Stimulated activated CD8-positive, alpha-beta memory T cell treated with anti-CD3 and anti-CD28 coated beads, Interleukin-4, amount 100 ng/mL, for 48 hours (primary cell): ENCODE measurements at regions not wholly inside any gene's neighbourhood (a gene's known extent, or its start where the extent isn't known, plus 50 kb on each side); places are given as distances from the start of the nearest gene placed in this dataset.

Experiments used
- DNase-seq: peaks from one replicate; pipeline ENCODE4 v3.0.0-alpha.2; 2020

DNA sequence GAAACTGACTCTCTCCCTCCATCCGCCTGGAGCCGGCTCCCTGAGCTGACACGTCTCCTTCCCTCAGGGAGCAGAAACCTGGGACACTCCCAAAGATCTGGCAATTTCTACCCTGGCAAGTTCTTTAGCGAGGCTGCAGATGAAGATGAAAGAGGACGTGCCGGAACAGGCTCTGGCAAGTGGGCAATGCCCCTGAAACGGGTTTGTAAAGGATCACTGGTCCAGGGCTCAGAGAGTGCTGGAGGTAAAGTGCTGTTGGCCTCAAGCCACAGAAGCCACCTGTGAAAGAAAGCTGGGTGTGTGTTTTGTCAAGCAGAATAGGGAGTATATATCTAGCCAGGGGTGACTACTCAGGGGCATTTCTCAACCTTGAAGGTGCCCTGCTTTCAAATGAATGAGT lies 131.4 kb upstream of the ATP6AP2 start:
- no peak for DNase-seq

DNA sequence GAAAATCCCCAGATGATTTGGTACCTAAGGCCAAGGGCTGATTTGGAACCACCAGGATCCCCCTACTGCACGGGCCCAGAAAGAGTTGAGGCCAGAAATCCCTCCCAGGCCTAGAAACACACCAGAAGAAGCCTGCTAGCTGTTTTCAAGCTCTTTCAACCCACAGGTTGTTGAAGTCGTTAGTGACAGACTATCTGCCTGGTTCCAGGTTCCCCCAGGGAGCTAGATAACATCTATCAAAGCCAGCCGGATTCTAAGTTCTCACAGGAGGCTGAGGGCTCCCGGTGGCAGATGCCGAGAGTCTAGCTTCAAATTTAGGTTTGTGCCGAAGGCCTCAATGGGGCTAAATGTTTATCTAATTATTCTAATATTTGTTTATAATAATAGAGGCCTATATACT lies 132.0 kb upstream of the ATP6AP2 start:
- DNase-seq: no peak

DNA sequence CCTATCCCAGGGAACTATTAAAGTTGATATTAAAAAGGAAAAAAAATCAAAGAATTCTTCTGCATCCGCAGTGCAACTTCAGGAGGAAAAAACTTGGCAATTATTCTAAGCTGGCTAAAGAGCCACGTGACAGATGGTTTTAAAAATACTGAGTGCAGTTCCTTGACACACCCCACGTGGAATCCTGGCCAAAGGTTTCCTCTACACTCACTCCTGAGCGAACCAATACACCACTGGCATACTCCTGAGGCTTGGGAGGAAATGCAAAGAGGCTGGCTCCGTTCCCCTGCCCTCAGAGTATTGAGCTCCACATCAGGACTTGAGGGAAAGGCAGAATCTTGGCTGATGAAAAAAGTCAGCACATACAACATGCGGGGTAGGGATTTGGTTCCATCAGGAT lies 133.8 kb upstream of the ATP6AP2 start:
- DNase-seq: no peak

DNA sequence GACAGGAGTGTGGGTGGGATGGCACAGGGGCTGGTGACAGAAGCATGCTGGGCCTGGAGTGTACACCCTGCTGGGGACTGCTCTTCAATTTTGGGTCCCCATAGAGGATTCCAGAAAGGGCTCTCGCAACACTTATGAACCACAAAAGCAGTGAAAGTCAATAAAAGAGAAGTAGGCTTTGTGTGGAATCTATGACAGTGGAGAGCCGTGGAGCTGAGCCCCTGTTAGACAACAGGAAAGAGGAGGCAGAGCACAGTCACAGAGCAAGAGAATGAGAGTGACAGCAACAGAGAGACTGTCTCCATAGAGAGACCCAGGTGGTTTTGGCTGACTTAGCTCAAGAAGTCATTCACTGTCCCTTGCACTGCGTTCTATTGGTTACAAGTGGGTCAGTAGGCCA lies 135.1 kb upstream of the ATP6AP2 start:
- no peak for DNase-seq

DNA sequence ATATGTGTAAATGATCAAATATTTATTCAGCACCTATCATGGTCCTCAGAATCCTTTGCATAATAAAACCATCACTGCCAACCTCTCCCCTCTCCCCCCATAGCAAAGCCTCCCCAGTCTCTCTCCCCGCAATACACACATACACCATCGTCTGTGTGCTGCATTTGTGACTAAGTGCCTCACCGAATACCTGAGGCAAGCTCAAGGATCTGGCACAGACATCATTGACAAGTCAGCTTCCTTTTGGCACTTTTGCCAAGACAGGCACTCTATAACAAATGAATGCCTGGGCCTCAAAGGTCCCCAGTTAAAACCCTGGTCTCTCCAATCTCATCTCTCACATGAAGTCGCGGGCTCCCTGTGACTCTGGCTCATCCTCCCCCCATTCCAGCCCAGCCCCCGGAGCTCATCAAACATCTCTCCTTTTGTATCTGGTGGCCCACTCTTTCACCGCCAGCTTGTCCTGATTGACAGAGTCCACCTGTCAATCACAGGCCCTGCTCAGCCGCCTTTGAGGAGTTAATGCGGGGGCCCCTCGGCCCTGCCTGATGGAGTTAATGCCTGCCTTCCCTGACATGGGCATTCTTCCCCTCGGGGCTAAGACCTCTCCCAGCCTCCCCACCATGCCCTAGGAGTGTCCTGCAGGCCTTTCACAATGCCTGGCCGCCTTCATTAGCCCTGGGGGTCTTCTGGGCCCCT lies 135.8 kb upstream of the ATP6AP2 start:
- DNase-seq: no peak

DNA sequence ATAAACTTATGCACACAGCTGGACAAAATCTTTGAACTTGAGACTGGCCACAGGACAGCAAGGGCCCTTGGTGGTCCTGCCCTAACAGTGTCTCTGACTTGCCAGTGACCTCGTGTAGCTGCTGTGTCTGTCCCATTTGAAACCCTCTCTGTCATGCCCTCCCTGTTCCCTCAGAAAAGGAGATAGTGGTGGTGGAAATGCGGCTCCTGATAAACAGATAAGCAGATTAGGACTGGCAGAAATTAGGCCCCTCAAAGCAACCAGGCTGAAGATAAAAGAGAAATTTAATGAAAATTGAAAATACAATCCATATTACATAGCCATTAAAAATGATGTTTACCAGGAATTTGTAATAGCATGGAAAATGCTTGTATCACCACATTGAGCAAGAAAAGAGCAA lies 136.6 kb upstream of the ATP6AP2 start:
- no peak for DNase-seq

DNA sequence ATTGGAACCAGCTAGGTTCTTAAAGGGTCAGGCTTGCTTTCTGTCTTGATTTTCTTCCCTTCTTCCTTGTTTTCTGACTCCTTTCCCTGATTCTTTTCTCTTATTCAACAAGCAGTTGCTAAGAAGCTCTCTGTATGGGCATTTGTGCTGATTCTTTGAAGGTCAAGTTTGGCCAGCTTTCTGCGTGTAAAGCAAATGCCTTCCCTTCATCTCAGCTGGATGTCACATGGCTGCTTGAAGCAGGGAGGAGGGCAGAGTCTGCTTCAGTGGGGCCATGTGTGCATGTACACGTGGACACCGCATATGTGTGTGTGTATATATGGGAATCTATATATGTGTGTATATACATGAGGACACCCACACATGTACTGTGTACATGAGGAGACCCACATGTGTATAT lies 139.9 kb upstream of the ATP6AP2 start:
- no peak for DNase-seq

DNA sequence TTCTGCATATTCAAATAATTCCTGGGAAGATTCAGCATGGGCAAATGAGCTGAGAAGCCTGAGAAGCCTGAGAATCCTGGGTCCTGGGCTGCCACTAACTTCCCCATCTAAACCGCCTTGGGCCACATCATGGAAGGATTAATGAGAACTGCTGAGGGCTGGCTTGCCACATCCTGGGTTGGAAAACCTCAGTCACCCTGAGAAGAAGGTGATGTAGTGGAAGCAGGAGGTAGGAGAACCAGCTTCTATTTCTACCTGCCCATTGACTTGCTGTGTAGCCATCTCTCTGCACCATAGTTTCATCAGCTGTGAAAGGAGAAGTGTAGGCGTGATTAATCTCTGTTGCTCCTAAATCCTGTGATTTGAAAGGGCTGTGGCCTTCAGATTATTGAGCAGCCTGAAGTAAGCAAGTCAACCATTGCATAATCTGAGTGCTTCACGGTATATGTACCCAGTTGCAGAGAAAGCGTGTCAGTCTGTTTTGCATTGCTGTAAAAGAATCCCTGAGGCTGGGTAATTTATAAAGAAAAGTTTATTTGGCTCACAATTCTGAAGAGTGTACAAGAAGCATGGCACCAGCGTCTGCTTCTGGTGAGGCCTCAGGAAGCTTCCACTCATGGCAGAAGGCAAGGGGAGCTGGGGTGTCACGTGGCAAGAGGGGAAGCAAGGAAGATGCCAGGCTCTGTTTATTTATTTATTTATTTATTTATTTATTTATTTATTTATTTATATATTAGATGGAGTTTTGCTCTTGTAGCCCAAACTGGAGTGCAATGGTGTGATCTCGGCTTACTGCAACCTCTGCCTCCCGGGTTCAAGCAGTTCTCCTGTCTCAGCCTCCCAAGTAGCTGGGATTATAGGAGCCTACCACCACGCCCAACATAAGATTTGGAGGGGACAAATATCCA lies 140.9 kb upstream of the ATP6AP2 start:
- DNase-seq: no peak

DNA sequence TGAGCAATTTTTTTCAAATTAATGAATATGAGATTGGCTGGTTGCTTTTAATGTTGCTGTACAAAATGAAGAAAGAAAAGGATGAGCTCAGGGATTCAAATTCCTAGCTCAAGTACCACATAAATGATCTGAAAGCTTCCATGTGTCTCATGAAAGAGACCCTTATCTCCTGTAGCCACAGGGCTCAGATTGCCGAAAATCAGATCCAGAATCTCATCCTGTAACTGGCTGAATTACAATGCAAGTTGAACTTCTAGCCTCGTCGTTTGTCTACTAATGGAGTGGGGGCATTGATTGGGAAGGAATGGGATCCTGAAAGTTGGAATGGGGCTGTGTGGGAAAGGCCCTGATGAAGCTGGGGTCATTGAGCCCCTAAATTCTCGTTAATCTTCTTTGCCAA lies 143.4 kb upstream of the ATP6AP2 start:
- DNase-seq: no peak

DNA sequence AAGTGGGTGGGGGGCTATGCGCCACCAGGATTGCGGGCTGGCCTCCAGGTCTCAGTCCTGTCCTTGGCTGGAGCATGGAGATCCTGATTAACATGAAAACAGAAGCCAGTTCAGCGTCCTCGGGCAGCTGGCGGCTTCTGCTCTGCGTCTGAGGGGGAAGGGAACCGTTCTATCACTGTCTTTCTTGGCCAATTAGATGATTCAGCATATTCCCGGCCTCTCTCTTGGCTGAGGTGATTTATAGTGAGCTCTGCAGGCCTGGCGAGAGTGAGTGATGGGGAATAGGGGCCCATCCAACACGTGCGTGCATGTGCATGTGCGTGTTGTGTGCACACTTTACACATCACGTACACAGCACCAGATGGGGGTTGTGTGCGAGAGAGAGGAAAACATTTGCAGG lies 145.8 kb upstream of the ATP6AP2 start:
- DNase-seq: no peak

DNA sequence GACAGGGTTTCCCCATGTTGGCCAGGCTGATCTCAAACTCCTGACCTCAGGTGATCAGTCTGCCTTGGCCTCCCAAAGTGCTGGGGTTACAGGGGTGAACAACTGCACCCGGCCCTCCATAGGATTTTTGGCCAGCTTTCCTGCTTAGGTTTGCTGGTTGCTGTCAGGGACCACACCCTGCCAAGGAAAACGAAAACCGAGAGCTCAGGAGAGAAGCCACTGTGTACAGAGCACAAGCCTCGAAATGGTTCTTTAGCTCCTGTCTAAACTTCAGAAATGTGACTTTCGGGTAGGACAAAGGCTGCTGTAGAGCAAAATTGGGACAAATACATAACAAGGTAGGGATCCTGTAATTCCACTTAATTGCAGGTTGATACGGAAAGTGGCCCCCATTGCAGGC lies 146.3 kb upstream of the ATP6AP2 start:
- no peak for DNase-seq

DNA sequence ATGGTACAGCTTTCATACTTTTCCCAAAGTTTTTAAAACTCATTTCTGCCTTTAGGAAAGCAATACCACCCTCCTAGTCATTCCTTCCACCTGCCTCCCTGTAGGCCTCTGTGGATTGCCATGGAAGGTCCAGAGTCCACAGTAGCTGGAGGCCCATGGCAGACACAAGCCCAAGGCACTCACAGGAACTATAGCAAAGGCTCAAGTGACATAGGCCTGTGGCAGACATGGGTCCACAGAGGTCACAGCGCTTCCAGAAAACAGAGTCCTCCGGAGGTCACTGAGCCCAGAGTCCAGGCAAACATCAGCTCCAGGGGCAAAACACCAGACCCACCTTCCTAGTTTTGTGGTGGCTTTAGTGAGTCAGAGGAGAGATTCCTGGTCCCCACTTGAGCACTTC lies 147.6 kb upstream of the ATP6AP2 start:
- no peak for DNase-seq

DNA sequence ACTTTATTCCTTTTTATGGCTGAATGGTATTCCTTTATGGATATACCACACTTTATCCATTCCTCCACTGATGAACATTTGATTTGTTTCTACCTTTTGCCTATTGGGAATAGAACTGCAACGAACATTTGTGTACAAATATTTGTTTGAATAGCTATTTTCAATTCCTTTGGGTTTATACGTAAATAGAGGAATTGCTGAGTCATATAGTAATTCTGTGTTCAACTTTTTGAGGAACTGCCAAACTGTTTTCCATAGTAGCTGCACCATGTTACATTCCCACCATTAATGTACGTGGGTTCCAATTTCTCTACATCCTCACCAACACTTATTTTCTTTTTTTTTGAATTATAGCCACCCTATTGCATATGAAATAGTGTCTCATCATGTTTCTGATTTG lies 156.5 kb upstream of the ATP6AP2 start:
- DNase-seq: no peak

DNA sequence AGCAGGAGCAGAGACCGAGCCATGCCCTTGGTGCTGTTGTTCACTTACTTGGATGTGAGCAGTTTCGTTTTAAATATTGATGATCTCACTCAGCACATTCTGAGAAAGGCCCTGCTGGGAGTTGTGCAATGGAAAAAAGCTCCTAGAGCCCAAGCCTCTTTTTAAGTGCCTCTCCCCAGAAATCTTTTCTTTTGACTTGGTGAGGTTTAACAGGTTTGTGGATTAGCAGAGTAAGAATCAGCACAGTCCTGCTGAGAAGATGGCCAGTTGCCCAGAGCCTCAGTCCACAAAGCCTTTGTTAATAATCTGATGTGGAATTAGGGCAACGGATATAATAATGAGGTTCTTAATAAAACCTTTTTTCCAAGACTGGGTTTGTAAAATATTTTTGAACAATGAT lies 157.5 kb upstream of the ATP6AP2 start:
- no peak for DNase-seq

DNA sequence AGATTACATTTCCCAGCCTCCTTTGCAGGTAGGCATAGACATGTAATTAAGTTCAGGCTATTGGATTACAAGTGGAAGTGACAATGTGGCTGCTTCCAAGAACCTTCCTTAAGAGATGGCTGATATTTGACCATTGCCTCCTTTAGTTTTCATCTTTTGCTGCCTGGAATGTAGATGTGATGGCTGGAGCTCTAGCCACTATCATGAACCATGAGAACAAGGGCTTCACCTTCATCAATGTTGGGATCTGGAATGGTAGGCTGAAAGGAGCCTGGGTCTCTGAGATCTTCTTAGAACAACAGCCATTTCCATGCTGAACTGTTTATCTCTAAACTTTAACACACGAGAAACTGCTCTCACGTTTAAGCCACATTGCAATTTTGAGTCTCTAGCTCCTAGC lies 158.7 kb upstream of the ATP6AP2 start:
- no peak for DNase-seq

DNA sequence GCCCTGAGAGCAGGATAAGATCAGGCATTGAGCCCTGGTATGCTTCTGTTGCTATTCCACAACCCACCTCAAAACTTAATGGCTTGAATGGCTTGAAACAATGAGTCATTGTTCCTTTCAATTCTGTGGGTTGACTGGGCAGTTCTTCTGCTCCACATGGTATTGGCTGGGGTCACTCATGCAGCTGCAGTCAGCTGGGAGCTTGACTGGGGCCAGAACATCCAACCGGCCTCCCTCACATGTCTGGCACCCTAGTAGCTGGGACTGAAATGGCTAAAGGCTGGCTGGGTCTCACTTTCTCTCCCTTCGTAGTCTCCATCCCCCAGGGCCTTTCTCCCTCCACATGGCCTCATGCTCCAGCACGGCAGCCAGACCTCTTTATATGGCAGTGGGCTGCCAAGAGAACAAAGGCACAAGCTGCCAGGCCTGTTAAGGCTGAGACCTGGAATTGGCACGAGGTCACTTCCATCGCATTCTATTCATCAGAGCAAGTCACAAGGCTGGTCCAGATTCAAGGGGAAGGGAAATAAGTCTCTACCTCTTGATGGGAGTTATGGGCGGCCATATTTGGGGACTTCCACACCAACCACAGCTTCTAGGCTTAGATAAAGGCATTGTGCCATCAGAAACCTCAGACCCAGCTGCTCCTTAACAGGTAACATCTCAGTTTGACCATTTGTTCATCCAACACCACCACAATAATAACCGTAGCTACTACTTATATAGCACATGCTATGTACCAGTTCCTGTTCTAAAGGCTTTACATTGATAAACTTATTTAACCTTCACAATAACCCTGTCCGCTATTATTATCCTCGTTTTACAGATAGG lies 159.7 kb upstream of the ATP6AP2 start:
- DNase-seq: no peak

DNA sequence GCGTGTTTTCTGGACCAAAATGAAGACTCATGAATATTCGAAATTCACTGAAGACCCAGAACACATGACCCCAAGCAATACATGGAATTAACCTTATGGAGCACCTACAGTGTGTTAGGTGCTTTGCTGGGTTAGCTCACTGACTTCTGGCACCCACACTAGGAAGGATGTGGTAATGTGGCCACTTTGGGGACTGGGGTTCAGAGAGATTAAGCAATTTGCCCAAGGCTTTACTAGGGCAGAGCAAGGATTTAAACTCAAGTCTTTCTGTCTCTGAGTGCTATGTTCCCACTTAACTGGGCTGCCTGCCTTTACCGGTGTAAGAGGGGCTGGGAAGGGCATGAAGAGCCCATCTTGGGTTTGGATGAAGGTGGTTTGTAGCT lies 162.0 kb upstream of the ATP6AP2 start:
- peak; percentile 24 for DNase-seq

DNA sequence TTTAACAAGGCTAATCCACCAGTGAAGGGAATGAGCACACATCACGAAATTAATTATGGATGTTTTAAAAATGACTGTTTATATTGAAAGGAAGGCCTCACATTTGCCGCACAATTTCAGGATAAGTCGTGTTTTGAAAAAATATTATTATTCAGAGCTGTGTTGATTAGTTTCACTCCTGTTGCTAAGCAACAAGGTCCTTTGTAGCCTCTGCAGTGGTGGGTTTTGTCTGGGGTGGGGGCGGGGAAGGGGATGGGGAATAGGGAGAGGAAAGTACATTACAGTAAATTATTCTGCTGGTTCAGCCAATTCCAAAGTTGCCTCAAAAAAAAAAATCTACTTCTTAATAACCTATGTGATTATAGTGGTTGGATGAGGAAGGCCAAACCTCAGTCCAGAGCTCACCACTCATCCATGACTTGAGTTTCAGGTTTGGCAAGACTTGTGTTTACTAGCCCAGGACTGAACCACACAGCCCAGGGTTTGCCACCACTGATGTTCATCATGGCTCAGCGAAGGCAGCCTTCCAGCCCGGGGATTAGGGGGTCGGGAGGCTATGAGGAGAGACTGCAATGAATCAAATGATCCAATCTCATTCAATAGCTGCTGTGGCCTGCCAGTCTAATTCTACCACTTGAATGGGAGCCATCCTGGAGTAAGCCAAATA lies 162.5 kb upstream of the ATP6AP2 start:
- DNase-seq: no peak

DNA sequence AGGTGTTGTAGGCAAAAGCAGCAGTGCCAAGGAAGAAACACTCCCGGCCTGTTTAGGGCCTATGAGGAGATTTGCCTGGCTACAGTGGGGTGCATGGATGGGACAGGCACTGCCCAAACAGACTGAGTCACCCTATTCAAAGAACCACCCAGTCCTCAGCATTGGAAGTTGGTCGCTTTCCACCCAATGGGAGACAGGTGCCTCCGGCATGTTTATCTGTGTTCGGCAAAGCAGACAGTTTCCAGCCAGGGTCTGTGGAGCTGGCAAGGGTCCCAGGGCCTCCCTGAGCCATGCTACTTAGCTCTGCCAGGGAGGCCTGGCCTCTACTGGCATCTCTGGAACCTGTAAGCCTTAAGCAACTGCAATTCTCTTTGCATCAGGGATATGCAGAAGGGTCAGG lies 165.1 kb upstream of the ATP6AP2 start:
- no peak for DNase-seq

DNA sequence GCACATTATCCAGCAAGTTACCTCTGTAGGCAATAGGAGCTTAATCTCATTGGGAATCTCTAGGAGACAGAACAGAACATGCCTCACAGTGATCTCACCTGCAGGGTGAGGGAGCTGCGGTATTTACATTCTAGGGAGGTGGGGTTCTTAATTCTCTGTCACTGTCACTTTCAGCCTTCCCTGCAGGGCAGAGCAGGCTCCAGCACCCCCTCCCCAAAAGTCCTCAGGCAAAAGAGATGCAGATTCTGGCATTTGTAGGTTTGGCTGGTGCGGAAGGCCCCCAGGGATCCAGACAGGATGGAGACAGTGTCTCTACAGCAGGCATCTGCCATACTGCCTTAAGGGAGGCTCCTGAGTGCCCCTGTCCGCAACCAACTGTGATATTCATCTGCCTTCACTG lies 166.4 kb upstream of the ATP6AP2 start:
- DNase-seq: no peak

DNA sequence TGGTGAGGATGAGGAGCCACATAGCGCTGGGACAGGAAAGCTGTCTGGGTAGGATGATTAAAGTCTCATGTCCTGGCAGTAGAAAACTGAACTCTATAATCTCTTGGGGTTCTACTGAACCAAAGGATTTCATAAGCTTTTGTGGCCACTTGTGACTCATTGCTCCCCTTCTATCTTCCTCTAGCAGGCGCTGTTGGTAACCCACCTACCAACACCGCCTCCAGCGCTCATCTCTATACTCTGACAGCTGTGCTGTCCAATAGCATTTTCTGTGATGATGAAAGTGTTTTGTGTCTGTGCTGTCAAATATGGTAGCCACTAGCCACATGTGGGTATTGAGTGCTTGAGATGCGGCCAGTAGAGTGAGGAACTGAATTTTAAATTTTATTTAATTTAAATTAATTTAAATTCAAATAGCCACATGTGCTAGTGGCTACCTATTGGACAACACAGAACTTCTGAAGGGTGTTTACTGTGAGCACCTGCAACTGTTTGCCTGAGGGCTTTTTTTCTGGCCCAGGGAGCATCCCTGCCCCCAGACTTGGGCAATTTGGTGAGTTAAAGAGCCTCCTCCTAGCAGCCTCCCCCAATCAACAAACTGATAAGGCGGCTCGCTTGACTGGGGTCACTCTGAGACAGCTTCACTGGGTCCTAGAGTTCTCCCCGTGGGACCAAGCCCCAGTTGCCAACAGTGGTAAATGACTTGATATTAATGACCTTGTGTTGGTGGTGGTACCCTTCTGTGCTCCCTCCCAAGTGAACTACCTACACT lies 169.2 kb upstream of the ATP6AP2 start:
- no peak for DNase-seq

DNA sequence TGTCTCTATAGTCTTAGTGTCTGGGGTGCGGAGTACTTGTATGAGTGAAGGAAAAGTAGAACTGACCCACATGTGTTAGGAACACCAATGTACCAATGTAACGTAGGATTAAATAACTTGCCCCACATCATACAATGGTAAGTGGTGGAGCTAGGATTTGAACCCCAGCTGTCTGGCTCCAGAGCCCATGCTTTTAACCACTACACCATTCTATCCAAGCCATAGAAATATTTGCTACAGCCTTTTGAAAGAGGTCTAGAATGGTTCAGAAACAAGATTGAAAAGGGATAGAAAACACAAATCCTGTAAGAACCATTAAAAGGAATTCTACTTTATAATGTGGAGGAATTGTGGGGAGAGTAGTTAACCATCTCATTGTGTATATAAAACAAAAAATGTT lies 169.9 kb upstream of the ATP6AP2 start:
- no peak for DNase-seq
